SU-DHL-6 (cell line): ENCODE measurements at regions not wholly inside any gene's neighbourhood (a gene's known extent, or its start where the extent isn't known, plus 50 kb on each side); places are given as distances from the start of the nearest gene placed in this dataset.

ENCODE experiments used
- EZH2phosphoT487 ChIP-seq: fragments of 200-600 bp; sonication (generic), shearing (Covaris generic); conservative IDR thresholded peaks from 2 replicates; pipeline ENCODE4 v1.6.1; 2018; ENCODE audit warnings: mild to moderate bottlenecking, antibody characterized with exemption, low read length, moderate library complexity, mixed read lengths
- TF ChIP-seq, protein P1 (sequence below): fragments of 200-600 bp; sonication (generic); IDR thresholded peaks from one replicate; pipeline ENCODE4 v1.5.1; 2017; ENCODE audit warnings: antibody characterized with exemption, mild to moderate bottlenecking, low read length, moderate library complexity; ENCODE audit not compliant: insufficient read depth, poor library complexity, severe bottlenecking

DNA sequence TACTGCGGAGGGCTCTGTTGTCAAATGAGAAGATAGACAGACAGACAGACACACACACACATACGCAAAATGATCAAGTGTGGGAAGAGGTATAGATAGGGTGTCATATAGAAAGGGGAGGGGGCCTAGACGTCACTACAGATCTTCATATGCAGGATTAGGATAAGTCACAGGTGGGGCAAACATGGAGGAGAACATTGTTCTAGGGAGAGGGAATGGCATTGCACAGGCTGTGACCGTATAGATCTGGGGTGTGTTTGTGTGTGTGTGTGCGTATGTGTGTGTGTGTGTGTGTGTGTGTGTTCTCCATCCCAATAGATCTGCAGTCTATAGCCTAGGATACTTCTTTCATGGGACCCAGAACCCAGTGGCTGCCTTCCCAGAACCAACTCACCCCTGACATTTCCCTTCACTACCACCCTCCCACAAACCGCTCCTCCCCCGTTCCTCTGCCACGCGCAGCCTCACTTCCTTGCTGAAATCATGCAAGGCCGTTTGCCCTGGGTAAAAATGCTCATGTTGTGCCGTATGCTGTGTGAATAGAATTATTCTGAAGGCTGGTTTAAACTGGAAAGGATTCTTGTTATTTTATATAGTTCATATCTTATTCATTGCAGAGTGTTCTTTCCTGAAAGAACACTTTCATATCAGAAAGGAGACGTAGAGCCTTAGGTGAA lies 50.5 kb upstream of the CCL1 start:
- TF ChIP-seq, protein P1, sequence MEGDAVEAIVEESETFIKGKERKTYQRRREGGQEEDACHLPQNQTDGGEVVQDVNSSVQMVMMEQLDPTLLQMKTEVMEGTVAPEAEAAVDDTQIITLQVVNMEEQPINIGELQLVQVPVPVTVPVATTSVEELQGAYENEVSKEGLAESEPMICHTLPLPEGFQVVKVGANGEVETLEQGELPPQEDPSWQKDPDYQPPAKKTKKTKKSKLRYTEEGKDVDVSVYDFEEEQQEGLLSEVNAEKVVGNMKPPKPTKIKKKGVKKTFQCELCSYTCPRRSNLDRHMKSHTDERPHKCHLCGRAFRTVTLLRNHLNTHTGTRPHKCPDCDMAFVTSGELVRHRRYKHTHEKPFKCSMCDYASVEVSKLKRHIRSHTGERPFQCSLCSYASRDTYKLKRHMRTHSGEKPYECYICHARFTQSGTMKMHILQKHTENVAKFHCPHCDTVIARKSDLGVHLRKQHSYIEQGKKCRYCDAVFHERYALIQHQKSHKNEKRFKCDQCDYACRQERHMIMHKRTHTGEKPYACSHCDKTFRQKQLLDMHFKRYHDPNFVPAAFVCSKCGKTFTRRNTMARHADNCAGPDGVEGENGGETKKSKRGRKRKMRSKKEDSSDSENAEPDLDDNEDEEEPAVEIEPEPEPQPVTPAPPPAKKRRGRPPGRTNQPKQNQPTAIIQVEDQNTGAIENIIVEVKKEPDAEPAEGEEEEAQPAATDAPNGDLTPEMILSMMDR = no peak
- TF ChIP-seq EZH2phosphoT487 = no peak
